D721Med (cell line): ENCODE measurements at regions not wholly inside any gene's neighbourhood (a gene's known extent, or its start where the extent isn't known, plus 50 kb on each side); places are given as distances from the start of the nearest gene placed in this dataset.

ENCODE experiments used
- DNase-seq: peaks from one replicate; pipeline ENCODE4 v3.0.0; 2011; ENCODE audit warnings: low spot score; ENCODE audit not compliant: insufficient read length
- FAIRE-seq: peaks from 2 replicates; lab custom pipeline; 2011; peaks lifted over from hg19 to GRCh38; lab: Jason Lieb, UNC
- TF ChIP-seq, protein P1 (sequence below): IDR thresholded peaks from 2 replicates; pipeline ENCODE4 v1.5.1; 2012; ENCODE audit warnings: mild to moderate bottlenecking, control low read depth; ENCODE audit not compliant: insufficient read depth; ENCODE audit errors: missing control alignments

DNA sequence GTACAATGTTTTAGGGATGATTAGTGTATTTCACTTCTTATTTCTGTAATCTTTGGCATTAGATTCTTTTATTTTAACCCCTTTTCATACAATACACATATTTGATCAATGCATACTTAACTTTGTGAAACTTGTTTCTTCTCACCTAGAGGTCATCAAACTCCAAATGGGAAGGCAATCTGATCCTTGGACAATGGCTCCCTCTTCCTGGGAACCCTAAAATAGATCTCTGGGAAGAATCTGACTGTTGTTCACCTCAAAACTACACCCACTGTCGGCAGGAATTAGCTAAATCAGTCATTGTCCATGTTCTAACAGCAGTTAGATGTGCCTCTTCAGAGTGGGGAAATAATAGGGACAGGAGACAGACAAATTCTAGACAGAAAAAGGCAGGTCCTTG lies 707.4 kb upstream of the CHORDC1 start:
- DNase-seq (no peak), FAIRE-seq (no peak)
- TF ChIP-seq, protein P1, sequence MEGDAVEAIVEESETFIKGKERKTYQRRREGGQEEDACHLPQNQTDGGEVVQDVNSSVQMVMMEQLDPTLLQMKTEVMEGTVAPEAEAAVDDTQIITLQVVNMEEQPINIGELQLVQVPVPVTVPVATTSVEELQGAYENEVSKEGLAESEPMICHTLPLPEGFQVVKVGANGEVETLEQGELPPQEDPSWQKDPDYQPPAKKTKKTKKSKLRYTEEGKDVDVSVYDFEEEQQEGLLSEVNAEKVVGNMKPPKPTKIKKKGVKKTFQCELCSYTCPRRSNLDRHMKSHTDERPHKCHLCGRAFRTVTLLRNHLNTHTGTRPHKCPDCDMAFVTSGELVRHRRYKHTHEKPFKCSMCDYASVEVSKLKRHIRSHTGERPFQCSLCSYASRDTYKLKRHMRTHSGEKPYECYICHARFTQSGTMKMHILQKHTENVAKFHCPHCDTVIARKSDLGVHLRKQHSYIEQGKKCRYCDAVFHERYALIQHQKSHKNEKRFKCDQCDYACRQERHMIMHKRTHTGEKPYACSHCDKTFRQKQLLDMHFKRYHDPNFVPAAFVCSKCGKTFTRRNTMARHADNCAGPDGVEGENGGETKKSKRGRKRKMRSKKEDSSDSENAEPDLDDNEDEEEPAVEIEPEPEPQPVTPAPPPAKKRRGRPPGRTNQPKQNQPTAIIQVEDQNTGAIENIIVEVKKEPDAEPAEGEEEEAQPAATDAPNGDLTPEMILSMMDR: no peak

DNA sequence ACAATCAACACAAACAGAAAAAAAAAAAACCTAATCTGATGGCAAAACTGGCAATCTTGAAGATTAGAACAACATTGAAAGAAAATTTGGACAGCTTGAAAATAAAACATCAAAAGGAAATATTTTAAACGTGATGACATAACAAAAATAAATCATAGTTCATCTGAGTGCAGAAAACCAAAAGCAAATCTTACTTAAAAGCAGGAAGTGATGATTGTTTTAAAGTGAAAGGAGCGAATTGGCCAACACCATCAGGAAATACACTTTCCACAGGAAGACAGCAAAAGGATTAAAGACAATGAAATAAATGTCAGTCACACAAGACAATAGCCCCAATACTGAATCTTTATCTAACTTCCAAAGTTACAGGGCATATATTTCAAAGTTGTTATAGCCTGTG lies 696.5 kb upstream of the CHORDC1 start:
- FAIRE-seq: no peak
- TF ChIP-seq, protein P1: no peak
- no peak for DNase-seq

DNA sequence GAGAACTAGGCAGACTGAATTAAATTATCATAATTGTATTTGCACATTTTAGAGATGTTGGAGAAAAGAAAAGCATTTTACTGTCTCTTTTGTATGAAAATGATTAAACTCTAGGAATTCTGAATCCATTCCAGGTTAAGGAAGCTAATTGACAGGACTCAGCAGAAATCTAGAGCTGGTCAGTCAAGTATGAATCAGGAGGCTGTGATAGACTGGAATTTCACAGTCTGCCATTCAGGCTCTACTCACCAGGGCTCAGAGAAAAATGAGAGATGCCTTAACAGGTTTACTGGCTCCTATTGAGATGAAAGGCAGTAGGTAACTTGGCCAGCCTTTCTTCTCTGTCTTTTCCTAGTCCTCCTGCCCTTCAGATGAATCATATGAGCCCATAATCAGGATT lies 693.9 kb upstream of the CHORDC1 start:
- TF ChIP-seq, protein P1: no peak
- no peak for FAIRE-seq
- no peak for DNase-seq

DNA sequence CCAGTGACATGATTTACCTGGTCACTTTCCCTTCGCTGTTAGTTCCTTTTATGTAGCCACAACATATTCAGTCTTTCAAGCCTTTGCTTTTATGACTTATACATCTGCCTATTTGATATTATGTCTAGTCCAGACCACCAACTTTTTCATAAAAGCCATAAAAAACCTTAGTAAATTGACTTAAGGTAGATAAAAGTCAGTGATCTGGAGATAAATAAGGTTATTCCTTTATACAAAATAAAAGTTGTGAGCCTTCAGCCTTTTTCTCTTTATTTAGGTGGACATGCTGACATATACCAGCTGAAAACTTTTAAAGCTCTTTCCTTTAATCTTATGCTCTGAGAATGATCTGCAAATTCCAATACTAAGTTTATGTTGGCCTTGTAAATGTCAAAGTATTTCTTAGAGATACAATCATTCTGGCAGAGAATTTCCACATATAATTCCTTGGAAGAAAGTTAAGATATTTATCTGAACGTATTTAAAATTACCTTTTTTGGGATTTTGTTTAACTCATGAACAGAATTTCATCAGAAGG lies 690.4 kb upstream of the CHORDC1 start:
- FAIRE-seq: no peak
- TF ChIP-seq, protein P1: no peak
- no peak for DNase-seq

DNA sequence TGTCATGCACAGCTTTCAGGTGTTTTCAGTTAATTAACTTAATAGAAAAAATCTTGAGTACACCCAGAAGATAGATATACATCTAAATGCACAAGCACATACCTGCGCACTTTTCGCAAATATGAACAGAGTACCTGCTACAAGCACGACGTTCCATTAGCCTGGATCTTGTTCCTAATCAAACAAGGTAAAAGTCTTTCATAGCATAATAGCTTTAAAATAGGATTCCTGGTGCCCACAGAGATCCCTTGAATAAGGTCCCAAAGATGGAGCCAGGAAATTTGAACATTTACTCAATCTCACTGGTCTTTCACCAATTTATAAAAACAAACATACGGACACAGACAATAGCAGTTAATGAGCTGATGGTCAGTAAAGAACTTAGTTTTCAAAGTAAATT lies 689.8 kb upstream of the CHORDC1 start:
- TF ChIP-seq, protein P1: no peak
- FAIRE-seq: no peak

DNA sequence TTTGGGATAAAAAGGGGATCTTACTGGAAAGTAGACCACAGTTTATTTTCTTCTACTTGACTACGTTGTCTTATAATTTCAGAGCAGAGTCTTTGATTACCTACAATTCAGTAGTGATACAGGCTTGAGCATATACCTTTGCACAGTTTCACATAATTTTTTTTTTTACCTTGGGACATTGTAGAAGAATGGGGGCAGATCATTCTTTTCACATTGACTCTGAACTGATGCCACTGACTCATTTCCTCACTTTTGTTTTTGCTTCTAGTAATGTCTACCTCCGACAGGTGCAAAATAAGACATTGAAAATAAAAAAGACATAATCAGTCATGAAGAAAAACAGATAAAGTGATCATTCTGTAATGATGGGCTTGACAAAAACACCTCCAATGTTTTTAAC lies 688.3 kb upstream of the CHORDC1 start:
- FAIRE-seq: no peak
- TF ChIP-seq, protein P1: no peak
- no peak for DNase-seq

More for the DNA sequence above, 689.8 kb upstream of the CHORDC1 start:
- no peak for DNase-seq

DNA sequence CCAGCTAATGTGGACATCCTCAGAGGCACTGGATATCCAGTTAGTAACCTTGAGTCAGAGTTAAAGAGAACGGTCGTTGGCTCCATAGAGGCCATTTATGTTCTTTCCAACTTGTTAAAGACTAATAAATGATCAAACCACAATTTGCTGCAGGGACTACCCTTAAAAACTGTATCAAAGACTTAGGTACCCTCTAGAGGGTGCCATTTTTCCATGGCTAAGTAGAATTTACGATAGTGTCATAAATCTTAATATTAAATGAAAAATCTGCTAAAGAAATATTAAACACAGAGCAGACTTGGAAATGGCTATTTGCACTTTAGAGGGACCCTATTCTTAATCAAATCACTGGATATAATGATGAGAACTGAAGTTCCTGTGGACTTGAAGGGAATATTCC lies 685.2 kb upstream of the CHORDC1 start:
- no peak for DNase-seq
- TF ChIP-seq, protein P1: peak; percentile 18
- no peak for FAIRE-seq
